ENCODE measurements at regions not wholly inside any gene's neighbourhood (a gene's known extent, or its start where the extent isn't known, plus 50 kb on each side); places are given as distances from the start of the nearest gene placed in this dataset.

DNA sequence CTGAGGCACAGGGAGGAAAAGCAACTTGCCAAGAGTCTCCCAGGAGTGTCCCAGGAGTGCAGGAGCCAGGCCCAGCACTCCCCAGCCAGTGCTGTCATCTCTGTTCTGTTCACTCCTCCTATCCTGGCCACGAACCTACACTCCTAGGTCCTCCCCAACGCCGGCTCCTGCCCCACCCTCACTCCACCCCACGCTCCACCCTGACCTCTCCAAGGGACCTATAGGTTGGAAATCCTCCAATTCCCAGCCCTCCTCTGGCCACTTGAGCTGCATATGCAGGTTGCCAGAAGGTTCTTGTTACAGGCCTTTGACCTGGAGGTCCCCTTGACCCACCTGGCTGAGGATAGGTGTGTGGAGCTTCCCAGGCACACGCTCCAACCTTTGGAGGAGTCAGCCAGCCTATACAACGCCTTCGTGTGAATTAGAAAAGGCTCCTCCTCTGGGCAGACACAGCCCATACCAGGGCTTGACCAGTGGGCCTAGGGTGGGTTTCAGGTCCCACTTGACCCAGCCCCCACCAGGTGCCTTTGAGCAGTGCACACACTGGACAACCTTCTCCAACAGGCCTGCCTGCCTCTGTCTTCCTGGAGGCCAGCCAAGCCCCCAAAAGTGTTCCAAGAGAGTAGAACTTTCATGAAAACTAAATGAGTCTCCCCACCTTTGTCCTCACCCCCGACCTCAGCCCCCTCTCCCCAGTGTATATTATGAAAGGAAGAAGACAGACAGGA is 167.2 kb upstream of the TLE3 start:
- TF ChIP-seq POLR2AphosphoS5 (IDR thresholded peaks at IDR 0.05; ENCODE audit: borderline replicate concordance, low read depth, low read length) (no peak), EZH2 (IDR thresholded peaks at IDR 0.05) (no peak)

All from SK-N-MC (cell line).